Neural cell (in vitro differentiated cells): ENCODE measurements at regions not wholly inside any gene's neighbourhood (a gene's known extent, or its start where the extent isn't known, plus 50 kb on each side); places are given as distances from the start of the nearest gene placed in this dataset.
"Not testable (repeated sequence)": the region's sequence is repeated elsewhere in the genome, so short reads cannot be mapped to it uniquely, and the experiment has no call there.

Experiments used
- H2AFZ ChIP-seq: fragments of 200-600, 300-800 bp; sonication (generic), shearing (Covaris generic); 2 replicates; pipeline ENCODE4 v1.6.0; 2014; ENCODE audit warnings: low read depth, mild to moderate bottlenecking, antibody characterized with exemption, low read length, moderate library complexity
- H3F3A ChIP-seq: fragments of 200-600 bp; shearing (Covaris generic); 2 replicates; pipeline ENCODE4 v1.6.1; 2016; ENCODE audit warnings: mild to moderate bottlenecking, moderate library complexity, mixed read lengths, antibody characterized with exemption, low read length; ENCODE audit not compliant: insufficient read depth, poor library complexity, severe bottlenecking
- H3K27ac ChIP-seq: fragments of 200-600, 300-800 bp; sonication (generic), shearing (Covaris generic); 2 replicates; pipeline ENCODE4 v1.5.1; 2014; ENCODE audit warnings: mild to moderate bottlenecking, low read length, moderate library complexity
- H3K27me3 ChIP-seq: fragments of 300-800, 200-600 bp; sonication (generic), shearing (Covaris generic); 2 replicates; pipeline ENCODE4 v1.6.0; 2014; ENCODE audit warnings: mild to moderate bottlenecking, low read depth, low read length, moderate library complexity; ENCODE audit not compliant: insufficient read depth
- H3K36me3 ChIP-seq: fragments of 300-800, 200-600 bp; sonication (generic), shearing (Covaris generic); 2 replicates; pipeline ENCODE4 v1.5.1; 2014; ENCODE audit warnings: mild to moderate bottlenecking, antibody characterized with exemption, low read length, moderate library complexity; ENCODE audit not compliant: insufficient read depth
- H3K4me2 ChIP-seq: fragments of 300-800, 200-600 bp; sonication (generic), shearing (Covaris generic); 2 replicates; pipeline ENCODE4 v1.6.0; 2014; ENCODE audit warnings: mild to moderate bottlenecking, low read length
- H3K4me3 ChIP-seq: fragments of 300-800, 200-600 bp; sonication (generic), shearing (Covaris generic); 2 replicates; pipeline ENCODE4 v1.5.1; 2014; ENCODE audit warnings: mild to moderate bottlenecking, low read length, moderate library complexity
- H3K79me2 ChIP-seq: fragments of 200-600 bp; shearing (Covaris generic); replicated peaks from 2 replicates; pipeline ENCODE4 v1.6.0; 2014; ENCODE audit warnings: mild to moderate bottlenecking, low read length, moderate library complexity; ENCODE audit not compliant: insufficient read depth
- H3K9ac ChIP-seq: fragments of 300-800, 200-600 bp; sonication (generic), shearing (Covaris generic); 2 replicates; pipeline ENCODE4 v1.6.1; 2016; ENCODE audit warnings: mild to moderate bottlenecking, low read length, mixed read lengths
- H3K9me2 ChIP-seq: fragments of 200-600 bp; shearing (Covaris generic); 2 replicates; pipeline ENCODE4 v1.6.1; 2016; ENCODE audit warnings: mild to moderate bottlenecking, low read length, mixed read lengths; ENCODE audit not compliant: insufficient read depth
- H3K9me3 ChIP-seq: fragments of 200-600, 300-800 bp; sonication (generic), shearing (Covaris generic); 2 replicates; pipeline ENCODE4 v1.6.1; 2016; ENCODE audit warnings: mild to moderate bottlenecking, mixed run types, low read length, moderate library complexity, mixed read lengths
- H4K20me1 ChIP-seq: fragments of 200-600 bp; shearing (Covaris generic); 2 replicates; pipeline ENCODE4 v1.6.1; 2016; ENCODE audit warnings: mild to moderate bottlenecking, mixed run types; ENCODE audit not compliant: insufficient read depth
- CTCF ChIP-seq: fragments of 450-650 bp; IDR thresholded peaks from 2 replicates; pipeline ENCODE4 v1.5.1; 2014; ENCODE audit warnings: antibody characterized with exemption, mild to moderate bottlenecking, moderate library complexity; ENCODE audit not compliant: poor library complexity, severe bottlenecking
- EP300 ChIP-seq: fragments of 450-650 bp; conservative IDR thresholded peaks from 2 replicates; pipeline ENCODE4 v1.6.1; 2014; ENCODE audit warnings: antibody characterized with exemption, mild to moderate bottlenecking, moderate library complexity; ENCODE audit not compliant: poor library complexity, severe bottlenecking
- EZH2 ChIP-seq: fragments of 200-600, 300-800 bp; shearing (Covaris generic), sonication (generic); IDR thresholded peaks from 2 replicates; pipeline ENCODE4 v1.6.1; 2014; ENCODE audit warnings: antibody characterized with exemption, low read length, borderline replicate concordance, mild to moderate bottlenecking; ENCODE audit not compliant: insufficient read depth, poor library complexity, severe bottlenecking
- RAD21 ChIP-seq: fragments of 450-650 bp; conservative IDR thresholded peaks from 2 replicates; pipeline ENCODE4 v1.6.1; 2014; ENCODE audit warnings: antibody characterized with exemption, mild to moderate bottlenecking, moderate library complexity
- REST ChIP-seq: IDR thresholded peaks from 2 replicates; pipeline ENCODE4 v1.6.1; 2012; ENCODE audit warnings: borderline replicate concordance
- SMC3 ChIP-seq: fragments of 450-650 bp; conservative IDR thresholded peaks from 2 replicates; pipeline ENCODE4 v1.6.1; 2014; ENCODE audit warnings: antibody characterized with exemption, mild to moderate bottlenecking, moderate library complexity; ENCODE audit not compliant: poor library complexity
- TAF1 ChIP-seq: IDR thresholded peaks from 2 replicates; pipeline ENCODE4 v1.6.1; 2012; ENCODE audit warnings: low read depth

GRCh38 chr1:88595355-88596002 lies 88.6 kb upstream of the PKN2 start:
- Histone ChIP-seq H3K79me2 (no peaks in the 10 kb centered on the region), H2AFZ (no peak overlapping the region), H3K27ac (no peak overlapping the region), H3K36me3 (no peaks in the 10 kb centered on the region), H3K9ac (no peak overlapping the region), H3K27me3 (no peaks in the 10 kb centered on the region), H3F3A (no peaks in the 10 kb centered on the region), H3K4me2 (no peak overlapping the region), H3K9me3 (no peaks in the 10 kb centered on the region), H3K4me3 (no peak overlapping the region), H4K20me1 (no peaks in the 10 kb centered on the region), H3K9me2 (no peaks in the 10 kb centered on the region)
- TF ChIP-seq EP300 = no peak
- no peak for TF ChIP-seq SMC3
- TF ChIP-seq CTCF = peak; percentile 29
- no peak for TF ChIP-seq TAF1
- no peak for TF ChIP-seq EZH2
- no peak for TF ChIP-seq REST

GRCh38 chr1:88597973-88598372 lies 86.1 kb upstream of the PKN2 start:
- H3K27me3 ChIP-seq, H4K20me1 ChIP-seq, H3K4me3 ChIP-seq, H3K9me2 ChIP-seq, H3K27ac ChIP-seq, H3K36me3 ChIP-seq, H3K9ac ChIP-seq, H3K79me2 ChIP-seq, H3K9me3 ChIP-seq, H2AFZ ChIP-seq, H3F3A ChIP-seq, H3K4me2 ChIP-seq: not testable (repeated sequence)

- Histone ChIP-seq H3K9ac (no peak overlapping the region), H3K9me2 (no peaks in the 10 kb centered on the region)
- TF ChIP-seq REST = no peak
- no peak for TF ChIP-seq EZH2
- TF ChIP-seq SMC3 = peak; percentile 21
- TF ChIP-seq CTCF = peak; percentile 47
- peak; percentile 22 for TF ChIP-seq RAD21
Observed at GRCh38 chr1:88608139-88608943, 75.7 kb upstream of the PKN2 start.

More at GRCh38 chr1:88608139-88608943, 75.7 kb upstream of the PKN2 start:
- no peak overlapping the region for H3K4me2 ChIP-seq
- no peaks in the 10 kb centered on the region for H3K27me3 ChIP-seq
- H3K9me3 ChIP-seq = no peaks in the 10 kb centered on the region
- H3K4me3 ChIP-seq = no peak overlapping the region
- H3K79me2 ChIP-seq = no peaks in the 10 kb centered on the region
- H3F3A ChIP-seq = no peaks in the 10 kb centered on the region
- H3K27ac ChIP-seq = no peak overlapping the region
- no peaks in the 10 kb centered on the region for H3K36me3 ChIP-seq
- H2AFZ ChIP-seq = no peak overlapping the region
- H4K20me1 ChIP-seq = no peaks in the 10 kb centered on the region
